ENCODE measurements at regions not wholly inside any gene's neighbourhood (a gene's known extent, or its start where the extent isn't known, plus 50 kb on each side); places are given as distances from the start of the nearest gene placed in this dataset.
"Not testable (repeated sequence)": the region's sequence is repeated elsewhere in the genome, so short reads cannot be mapped to it uniquely, and the experiment has no call there.

DNA sequence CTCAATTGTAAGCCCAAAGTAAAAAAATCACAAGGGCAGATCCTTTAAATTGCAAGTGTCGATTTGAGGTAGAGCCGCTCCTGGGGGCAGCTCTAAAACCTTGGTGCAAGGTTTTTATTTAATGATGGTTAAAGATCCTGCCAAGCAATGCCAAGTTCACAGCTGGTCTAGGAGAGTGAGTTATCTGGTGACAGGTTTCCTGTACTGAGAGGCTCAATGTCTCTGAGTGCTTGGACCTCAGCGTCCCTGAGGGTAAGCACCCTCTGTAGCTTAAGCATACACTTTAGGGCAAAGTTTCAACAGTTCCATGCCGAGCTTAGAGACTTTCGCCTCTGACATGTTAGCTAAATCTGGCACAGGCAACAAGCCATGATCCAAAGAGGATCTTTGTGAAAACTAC is 119.8 kb upstream of the EGFLAM start:
- no peak for TF ChIP-seq EZH2phosphoT487 (IDR thresholded peaks at IDR 0.05; ENCODE audit: borderline replicate concordance, low read depth, low read length)
- TF ChIP-seq, protein P1, sequence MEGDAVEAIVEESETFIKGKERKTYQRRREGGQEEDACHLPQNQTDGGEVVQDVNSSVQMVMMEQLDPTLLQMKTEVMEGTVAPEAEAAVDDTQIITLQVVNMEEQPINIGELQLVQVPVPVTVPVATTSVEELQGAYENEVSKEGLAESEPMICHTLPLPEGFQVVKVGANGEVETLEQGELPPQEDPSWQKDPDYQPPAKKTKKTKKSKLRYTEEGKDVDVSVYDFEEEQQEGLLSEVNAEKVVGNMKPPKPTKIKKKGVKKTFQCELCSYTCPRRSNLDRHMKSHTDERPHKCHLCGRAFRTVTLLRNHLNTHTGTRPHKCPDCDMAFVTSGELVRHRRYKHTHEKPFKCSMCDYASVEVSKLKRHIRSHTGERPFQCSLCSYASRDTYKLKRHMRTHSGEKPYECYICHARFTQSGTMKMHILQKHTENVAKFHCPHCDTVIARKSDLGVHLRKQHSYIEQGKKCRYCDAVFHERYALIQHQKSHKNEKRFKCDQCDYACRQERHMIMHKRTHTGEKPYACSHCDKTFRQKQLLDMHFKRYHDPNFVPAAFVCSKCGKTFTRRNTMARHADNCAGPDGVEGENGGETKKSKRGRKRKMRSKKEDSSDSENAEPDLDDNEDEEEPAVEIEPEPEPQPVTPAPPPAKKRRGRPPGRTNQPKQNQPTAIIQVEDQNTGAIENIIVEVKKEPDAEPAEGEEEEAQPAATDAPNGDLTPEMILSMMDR (conservative IDR thresholded peaks at IDR 0.05; ENCODE audit: low read length) = no peak
- no peaks in the 10 kb centered on the region for H3K36me3 ChIP-seq (ENCODE audit: insufficient read depth, low read length)
- no peak overlapping the region for H3K4me2 ChIP-seq (ENCODE audit: low read length)
- H3K9me3 ChIP-seq (ENCODE audit: low read length) = no peaks in the 10 kb centered on the region
- no peaks in the 10 kb centered on the region for H3K9me2 ChIP-seq (ENCODE audit: insufficient read depth, low read length)
- no peak overlapping the region for H3K4me3 ChIP-seq (ENCODE audit: low read depth, low read length, poor library complexity, severe bottlenecking)
- H4K20me1 ChIP-seq (ENCODE audit: insufficient read depth, low read length) = no peaks in the 10 kb centered on the region
- H3K79me2 ChIP-seq (ENCODE audit: insufficient read depth, low read depth, low read length) = no peaks in the 10 kb centered on the region
- intact Hi-C loops (cut with micrococcal nuclease; ENCODE audit: unreplicated experiment) = no loop called here
- no TSS peak for BruUV-seq (replicated peaks)
- H3K4me1 ChIP-seq (ENCODE audit: insufficient read depth, low read length, poor library complexity, severe bottlenecking) = no peaks in the 10 kb centered on the region
- CTCF ChIA-PET (ENCODE audit: unreplicated experiment) = no interaction called here
- no peak for DNase-seq (ENCODE audit: low spot score)
- H3K27ac ChIP-seq (ENCODE audit: low read depth, low read length, poor library complexity, severe bottlenecking) = no peak overlapping the region
- no peak overlapping the region for H2AFZ ChIP-seq (ENCODE audit: low read length)
- POLR2A ChIA-PET = interaction anchor here (0.5 to 0.8 kb wide), 4 partner anchors 42 to 1690 kb away, joined by 3 to 5 read pairs (median 4); no protein-coding TSS in a partner anchor

DNA sequence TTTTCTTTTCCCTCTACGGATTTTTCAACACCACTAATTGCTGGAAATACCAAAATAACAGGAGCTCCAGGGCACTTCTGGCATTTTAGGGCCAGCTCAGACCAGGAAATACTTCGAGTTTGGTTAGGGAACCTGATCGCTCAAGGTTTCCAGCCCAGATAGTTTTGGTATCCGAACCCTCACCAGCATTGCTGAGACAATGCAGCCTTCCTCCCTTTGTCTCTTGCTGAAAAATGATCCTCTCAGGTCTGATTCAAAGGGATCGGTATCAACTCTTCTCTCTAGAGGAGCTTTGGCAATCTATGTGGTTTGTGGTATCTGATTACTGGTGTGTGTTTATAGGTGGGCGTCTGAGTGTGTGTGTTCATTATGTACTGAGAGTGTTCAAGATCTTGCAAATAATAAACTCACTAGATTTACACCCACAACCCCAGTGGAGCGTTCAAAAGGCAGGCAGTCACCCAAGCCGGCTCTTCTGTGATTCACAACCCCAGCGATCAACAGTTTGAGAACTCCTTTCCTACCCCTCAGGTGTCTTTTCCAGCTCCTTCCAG is 122.8 kb upstream of the EGFLAM start:
- H3K9me2 ChIP-seq (ENCODE audit: insufficient read depth, low read length) = no peaks in the 10 kb centered on the region
- intact Hi-C loops (cut with micrococcal nuclease; ENCODE audit: unreplicated experiment) = no loop called here
- CTCF ChIA-PET (ENCODE audit: unreplicated experiment) = no interaction called here
- POLR2A ChIA-PET = no interaction called here
- no TSS peak for BruUV-seq (replicated peaks)
- no peak for DNase-seq (ENCODE audit: low spot score)
- no peak overlapping the region for H3K4me2 ChIP-seq (ENCODE audit: low read length)
- no peaks in the 10 kb centered on the region for H3K4me1 ChIP-seq (ENCODE audit: insufficient read depth, low read length, poor library complexity, severe bottlenecking)
- H3K36me3 ChIP-seq (ENCODE audit: insufficient read depth, low read length) = no peaks in the 10 kb centered on the region
- H3K4me3 ChIP-seq (ENCODE audit: low read depth, low read length, poor library complexity, severe bottlenecking) = no peak overlapping the region
- H3K27ac ChIP-seq (ENCODE audit: low read depth, low read length, poor library complexity, severe bottlenecking) = no peak overlapping the region
- H3K9me3 ChIP-seq (ENCODE audit: low read length) = no peaks in the 10 kb centered on the region
- no peaks in the 10 kb centered on the region for H3K79me2 ChIP-seq (ENCODE audit: insufficient read depth, low read depth, low read length)
- no peaks in the 10 kb centered on the region for H4K20me1 ChIP-seq (ENCODE audit: insufficient read depth, low read length)
- TF ChIP-seq, protein P1 (conservative IDR thresholded peaks at IDR 0.05; ENCODE audit: low read length) = no peak
- TF ChIP-seq EZH2phosphoT487 (IDR thresholded peaks at IDR 0.05; ENCODE audit: borderline replicate concordance, low read depth, low read length) = no peak
- no peak overlapping the region for H2AFZ ChIP-seq (ENCODE audit: low read length)

DNA sequence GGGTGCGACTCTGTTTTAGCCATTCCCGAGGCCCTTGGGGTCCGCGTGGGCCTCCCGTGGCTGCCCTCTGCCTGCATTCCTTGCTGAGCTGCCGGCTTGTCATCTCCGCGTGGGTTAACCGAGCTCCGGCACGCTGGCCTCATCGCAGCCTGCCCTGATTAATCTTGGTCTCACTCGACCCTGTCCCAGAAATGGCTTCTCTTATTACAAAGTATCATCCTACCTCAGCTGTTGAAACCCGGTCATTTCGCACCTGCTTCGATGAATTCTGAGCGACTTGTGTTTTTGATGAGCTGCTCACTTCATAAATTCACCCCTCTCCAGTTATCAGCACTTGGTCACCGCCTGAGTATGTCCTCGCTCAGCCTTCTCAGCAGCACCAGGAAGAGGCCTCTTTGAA is 123.5 kb upstream of the EGFLAM start:
- no peaks in the 10 kb centered on the region for H3K36me3 ChIP-seq (ENCODE audit: insufficient read depth, low read length)
- TF ChIP-seq EZH2phosphoT487 (IDR thresholded peaks at IDR 0.05; ENCODE audit: borderline replicate concordance, low read depth, low read length) = no peak
- TF ChIP-seq, protein P1 (conservative IDR thresholded peaks at IDR 0.05; ENCODE audit: low read length) = no peak
- ChIA-PET CTCF (ENCODE audit: unreplicated experiment) (no interaction called here), POLR2A (no interaction called here)
- intact Hi-C loops (cut with micrococcal nuclease; ENCODE audit: unreplicated experiment) = no loop called here
- H2AFZ ChIP-seq (ENCODE audit: low read length) = no peak overlapping the region
- no peak overlapping the region for H3K4me3 ChIP-seq (ENCODE audit: low read depth, low read length, poor library complexity, severe bottlenecking)
- H3K79me2 ChIP-seq (ENCODE audit: insufficient read depth, low read depth, low read length) = no peaks in the 10 kb centered on the region
- H4K20me1 ChIP-seq (ENCODE audit: insufficient read depth, low read length) = no peaks in the 10 kb centered on the region
- H3K9me3 ChIP-seq (ENCODE audit: low read length) = no peaks in the 10 kb centered on the region
- no TSS peak for BruUV-seq (replicated peaks)
- H3K27ac ChIP-seq (ENCODE audit: low read depth, low read length, poor library complexity, severe bottlenecking) = no peak overlapping the region
- H3K4me2 ChIP-seq (ENCODE audit: low read length) = no peak overlapping the region
- no peaks in the 10 kb centered on the region for H3K4me1 ChIP-seq (ENCODE audit: insufficient read depth, low read length, poor library complexity, severe bottlenecking)
- no peaks in the 10 kb centered on the region for H3K9me2 ChIP-seq (ENCODE audit: insufficient read depth, low read length)
- DNase-seq (ENCODE audit: low spot score) = no peak

DNA sequence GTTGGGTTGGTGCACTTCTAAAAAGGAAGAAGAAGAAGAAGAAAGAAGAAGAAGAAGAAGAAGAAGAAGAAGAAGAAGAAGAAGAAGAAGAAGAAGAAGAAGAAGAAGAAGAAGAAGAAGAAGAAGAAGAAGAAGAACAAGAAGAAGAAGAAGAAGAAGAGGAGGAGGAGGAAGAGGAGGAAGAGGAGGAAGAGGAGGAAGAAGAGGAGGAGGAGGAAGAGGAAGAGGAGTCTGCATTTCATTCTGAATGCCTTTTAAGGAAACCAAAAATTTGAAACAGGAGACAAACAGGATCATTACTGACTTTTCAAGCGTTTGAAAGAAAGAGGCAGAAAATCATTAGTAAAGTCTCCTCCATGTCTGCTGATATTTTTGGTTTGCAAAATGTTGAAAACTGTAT is 124.1 kb upstream of the EGFLAM start:
- H3K36me3 ChIP-seq (ENCODE audit: insufficient read depth, low read length); H3K9me3 ChIP-seq (ENCODE audit: low read length); H3K9me2 ChIP-seq (ENCODE audit: insufficient read depth, low read length); POLR2A ChIA-PET; intact Hi-C loops (cut with micrococcal nuclease; ENCODE audit: unreplicated experiment); H3K4me2 ChIP-seq (ENCODE audit: low read length); H2AFZ ChIP-seq (ENCODE audit: low read length); H3K27ac ChIP-seq (ENCODE audit: low read depth, low read length, poor library complexity, severe bottlenecking); CTCF ChIA-PET (ENCODE audit: unreplicated experiment); DNase-seq (ENCODE audit: low spot score); H3K4me3 ChIP-seq (ENCODE audit: low read depth, low read length, poor library complexity, severe bottlenecking); H3K4me1 ChIP-seq (ENCODE audit: insufficient read depth, low read length, poor library complexity, severe bottlenecking); H3K79me2 ChIP-seq (ENCODE audit: insufficient read depth, low read depth, low read length); H4K20me1 ChIP-seq (ENCODE audit: insufficient read depth, low read length); BruUV-seq (replicated peaks): not testable (repeated sequence)

Measured in OCI-LY7 (cell line).